ENCODE measurements at regions not wholly inside any gene's neighbourhood (a gene's known extent, or its start where the extent isn't known, plus 50 kb on each side); places are given as distances from the start of the nearest gene placed in this dataset.

DNA sequence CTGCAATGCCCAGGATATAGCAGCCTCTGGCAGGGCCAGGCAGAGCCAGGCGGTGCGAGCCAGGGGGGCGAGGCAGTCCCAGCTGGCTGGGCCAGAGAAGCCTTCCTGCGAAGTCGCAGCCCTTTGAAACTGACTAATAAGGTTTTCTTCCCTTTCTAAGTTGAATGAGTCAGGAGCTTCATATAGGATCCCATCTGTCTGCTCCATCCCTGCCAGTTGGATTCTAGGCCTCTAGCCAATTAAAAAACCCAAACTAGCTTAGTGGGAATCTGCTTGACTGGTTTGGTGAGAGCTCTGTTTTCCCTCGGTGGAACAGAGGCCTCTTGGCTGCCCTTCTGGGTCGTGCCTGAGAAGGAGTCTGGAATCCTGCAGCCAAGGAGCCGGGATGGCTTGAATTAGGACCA lies 70.1 kb upstream of the RAPGEF1 start:
- TF ChIP-seq CTCF (conservative IDR thresholded peaks at IDR 0.05; ENCODE audit: low read length), result no peak
- peak; percentile 59 for DNase-seq (ENCODE audit: low read depth)
- H3K4me3 ChIP-seq (ENCODE audit: low read length), result no peak overlapping the region

DNA sequence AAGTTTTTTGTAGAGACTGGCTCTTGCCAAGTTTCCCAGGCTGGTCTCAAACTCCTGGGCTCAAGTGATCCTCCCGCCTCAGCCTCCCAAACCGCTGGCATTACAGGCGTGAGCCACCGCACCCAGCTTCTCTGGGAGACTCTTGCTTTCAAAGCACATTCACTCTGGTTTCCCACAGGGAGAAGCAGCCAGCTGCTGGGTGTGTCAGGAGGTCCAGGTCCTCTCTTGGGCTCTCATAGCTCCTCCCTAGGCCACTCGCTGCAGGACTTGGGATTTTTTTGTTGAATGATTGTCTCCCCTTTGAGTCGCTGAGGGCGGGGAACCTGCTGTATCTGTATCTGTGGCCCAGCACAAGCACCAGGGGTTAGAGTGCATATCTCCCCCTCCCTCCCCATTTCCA lies 68.4 kb upstream of the RAPGEF1 start:
- TF ChIP-seq CTCF (conservative IDR thresholded peaks at IDR 0.05; ENCODE audit: low read length), result no peak
- no peak overlapping the region for H3K4me3 ChIP-seq (ENCODE audit: low read length)
- no peak for DNase-seq (ENCODE audit: low read depth)

GRCh38 chr9:131807144-131807983 lies 67.5 kb upstream of the RAPGEF1 start:
- DNase-seq (ENCODE audit: low read depth), result no peak
- H3K4me3 ChIP-seq (ENCODE audit: low read length), result no peak overlapping the region
- TF ChIP-seq CTCF (conservative IDR thresholded peaks at IDR 0.05; ENCODE audit: low read length), result no peak

- no peak for DNase-seq (ENCODE audit: low read depth)
- no peak overlapping the region for H3K4me3 ChIP-seq (ENCODE audit: low read length)
- TF ChIP-seq CTCF (conservative IDR thresholded peaks at IDR 0.05; ENCODE audit: low read length), result no peak
Observed at GRCh38 chr9:131805803-131806202, 65.9 kb upstream of the RAPGEF1 start.

- no peak overlapping the region for H3K4me3 ChIP-seq (ENCODE audit: low read length)
- no peak for DNase-seq (ENCODE audit: low read depth)
- TF ChIP-seq CTCF (conservative IDR thresholded peaks at IDR 0.05; ENCODE audit: low read length), result no peak
Observed at GRCh38 chr9:131804826-131805225, 65.0 kb upstream of the RAPGEF1 start.

GRCh38 chr9:131803758-131804411 lies 64.0 kb upstream of the RAPGEF1 start:
- H3K4me3 ChIP-seq (ENCODE audit: low read length), result no peak overlapping the region
- no peak for DNase-seq (ENCODE audit: low read depth)
- TF ChIP-seq CTCF (conservative IDR thresholded peaks at IDR 0.05; ENCODE audit: low read length), result no peak

- no peak overlapping the region for H3K4me3 ChIP-seq (ENCODE audit: low read length)
- DNase-seq (ENCODE audit: low read depth), result no peak
- no peak for TF ChIP-seq CTCF (conservative IDR thresholded peaks at IDR 0.05; ENCODE audit: low read length)
Observed at GRCh38 chr9:131801810-131802209, 61.9 kb upstream of the RAPGEF1 start.
